Frontal cortex (tissue), 3 donors: ENCODE measurements at regions not wholly inside any gene's neighbourhood (a gene's known extent, or its start where the extent isn't known, plus 50 kb on each side); places are given as distances from the start of the nearest gene placed in this dataset.
"Not testable (repeated sequence)": the region's sequence is repeated elsewhere in the genome, so short reads cannot be mapped to it uniquely, and the experiment has no call there.

Experiments used
- DNase-seq, 2 donors: peaks; one replicate each; pipeline ENCODE4 v3.0.0; 2012; ENCODE audit warnings: low spot score in 2 of 2
- FAIRE-seq: peaks from 2 replicates; lab custom pipeline; 2012; peaks lifted over from hg19 to GRCh38; lab: Jason Lieb, UNC
- donor health status: control.
- donor health status: control.
- donor health status: control.

DNA sequence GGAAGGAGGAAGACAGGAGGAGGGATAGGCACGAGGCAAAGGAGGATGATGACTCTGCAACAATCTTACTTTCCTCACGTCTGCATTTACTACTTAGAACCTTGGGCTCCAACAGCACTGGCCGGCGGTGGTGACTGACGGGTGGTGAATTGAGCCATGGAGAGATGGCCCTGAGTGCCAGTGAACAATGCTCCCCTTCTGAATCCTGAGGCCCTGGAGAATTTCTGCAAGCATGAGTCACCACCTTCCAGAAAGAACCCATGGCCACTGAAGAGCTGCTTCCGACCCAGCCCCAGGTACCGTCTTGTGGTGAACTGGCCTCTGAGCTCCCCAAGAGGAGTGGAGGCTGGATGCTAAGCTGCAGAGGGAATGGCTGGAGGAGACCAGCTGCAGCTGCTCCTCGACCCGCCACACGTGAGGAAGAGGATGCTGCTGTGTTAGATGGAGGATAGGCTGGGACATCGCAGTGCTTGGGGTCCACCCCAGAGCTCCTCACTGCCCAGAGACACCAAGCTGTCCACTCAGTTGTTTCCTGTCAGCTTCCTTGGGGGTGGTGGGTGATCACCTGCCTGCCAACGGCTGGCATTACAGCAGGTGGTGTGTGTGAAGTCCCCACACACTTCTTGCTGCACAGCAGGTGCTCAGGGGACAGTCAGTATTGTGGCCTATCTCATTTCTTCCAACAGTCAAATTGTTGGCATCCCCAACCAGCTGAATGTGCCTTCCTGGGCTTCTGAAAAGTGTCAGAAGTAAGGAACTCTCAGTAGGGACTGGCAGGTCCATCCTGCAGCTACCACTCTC lies 186.5 kb upstream of the ID2 start:
- FAIRE-seq, result no peak

DNA sequence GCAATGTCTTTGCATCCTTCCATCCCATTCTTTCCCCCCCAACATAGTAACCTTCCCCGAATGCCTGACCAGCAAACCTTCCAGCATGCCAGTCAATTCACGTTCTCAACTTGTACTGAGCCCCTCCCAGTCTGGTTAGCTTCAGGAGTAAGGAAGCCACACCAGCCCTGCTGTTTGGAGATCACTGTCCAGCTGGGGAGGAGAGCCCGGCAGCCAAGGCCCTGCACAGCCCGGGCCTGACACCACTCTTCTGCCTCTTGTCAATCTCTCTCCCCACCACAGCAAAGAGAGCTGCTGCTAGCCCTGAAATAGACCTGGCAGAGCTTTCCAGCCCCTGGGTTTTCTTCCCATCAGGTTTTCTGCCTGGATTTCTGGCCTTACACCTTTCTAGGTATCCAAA lies 185.8 kb upstream of the ID2 start:
- FAIRE-seq (no peak), DNase-seq (no peak)

More for the DNA sequence above, 186.5 kb upstream of the ID2 start:
- no peak for DNase-seq

DNA sequence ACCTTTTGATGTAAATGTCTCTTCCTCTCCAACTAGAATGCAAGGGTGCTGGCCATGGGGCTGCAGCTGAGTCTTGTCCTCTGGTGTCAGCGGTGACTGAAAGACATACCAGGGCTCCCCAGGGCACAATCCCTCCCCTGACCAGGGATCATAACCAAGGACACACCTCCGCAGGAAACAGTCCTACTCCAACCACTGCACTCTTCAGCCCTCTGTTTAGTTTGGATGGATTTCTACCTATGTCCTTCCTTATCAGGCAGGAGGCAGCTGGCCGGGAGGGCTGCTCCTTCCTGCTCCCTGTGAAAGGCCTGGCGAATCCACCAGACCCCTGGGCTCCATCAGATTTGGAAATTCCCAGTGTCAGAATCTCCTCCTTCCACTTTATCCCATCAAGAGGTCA lies 185.2 kb upstream of the ID2 start:
- FAIRE-seq, result no peak

DNA sequence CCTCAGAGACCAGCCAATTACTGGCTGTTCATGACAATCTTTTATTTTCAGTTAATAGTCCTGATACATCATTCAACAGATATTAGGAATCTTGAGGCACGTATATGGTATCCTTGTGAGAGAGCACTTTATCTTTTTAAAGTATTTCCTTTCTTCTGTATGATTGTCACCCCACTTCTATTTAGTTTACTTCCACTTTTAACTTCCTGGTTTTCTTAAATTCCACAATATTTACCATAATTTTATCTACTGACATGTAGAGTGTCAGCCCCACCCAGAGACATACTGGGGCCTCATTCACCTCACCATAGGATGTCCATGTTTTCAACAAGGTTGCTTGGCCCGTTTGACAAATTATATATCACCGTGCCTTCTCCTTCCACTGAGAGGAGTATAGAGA lies 182.9 kb upstream of the ID2 start:
- DNase-seq, result no peak
- no peak for FAIRE-seq

More for the DNA sequence above, 185.2 kb upstream of the ID2 start:
- no peak for DNase-seq

DNA sequence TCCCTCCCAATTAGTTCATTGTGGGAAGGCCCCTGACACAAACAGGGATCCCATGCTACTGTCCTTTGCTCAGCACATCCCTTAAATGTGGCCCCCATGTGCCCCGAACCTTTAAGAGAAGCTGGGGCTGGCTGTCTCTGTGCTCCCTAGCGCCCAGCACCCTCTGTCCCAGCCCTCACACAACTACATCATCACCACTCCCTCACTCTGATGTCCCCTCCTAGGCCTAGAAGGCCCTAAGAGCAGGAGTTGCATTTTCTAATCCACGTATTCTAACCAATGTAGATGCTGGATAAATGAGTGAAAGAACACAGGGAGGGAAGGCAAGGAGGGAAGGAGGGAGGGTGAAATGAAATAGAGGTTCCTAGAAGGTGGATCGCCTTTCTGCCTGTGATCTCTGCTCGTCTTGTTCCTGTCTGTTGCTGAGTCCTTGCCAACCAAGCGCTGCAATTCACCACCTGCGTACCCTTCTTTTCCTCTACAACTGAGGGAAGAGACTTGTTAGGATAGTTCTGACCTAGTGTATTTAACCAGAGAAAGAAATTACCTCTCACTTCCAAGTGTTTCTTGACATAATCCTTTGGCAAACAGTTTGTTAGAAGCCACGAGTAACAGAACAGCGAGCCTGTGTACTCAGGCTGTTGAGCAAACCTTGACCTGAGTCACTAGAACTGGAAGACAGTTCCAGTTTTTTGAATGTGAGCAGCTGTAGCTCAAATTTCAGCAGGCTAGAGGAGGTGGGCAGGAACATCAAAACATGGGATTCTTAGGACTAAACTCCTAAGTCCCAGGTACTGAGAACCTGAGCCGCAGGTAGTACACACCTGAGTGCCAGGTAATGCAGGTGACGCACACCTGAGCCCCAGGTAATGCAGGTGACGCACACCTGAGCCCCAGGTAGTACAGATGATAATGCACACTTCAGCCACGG lies 181.5 kb upstream of the ID2 start:
- no peak for FAIRE-seq
- no peak for DNase-seq

DNA sequence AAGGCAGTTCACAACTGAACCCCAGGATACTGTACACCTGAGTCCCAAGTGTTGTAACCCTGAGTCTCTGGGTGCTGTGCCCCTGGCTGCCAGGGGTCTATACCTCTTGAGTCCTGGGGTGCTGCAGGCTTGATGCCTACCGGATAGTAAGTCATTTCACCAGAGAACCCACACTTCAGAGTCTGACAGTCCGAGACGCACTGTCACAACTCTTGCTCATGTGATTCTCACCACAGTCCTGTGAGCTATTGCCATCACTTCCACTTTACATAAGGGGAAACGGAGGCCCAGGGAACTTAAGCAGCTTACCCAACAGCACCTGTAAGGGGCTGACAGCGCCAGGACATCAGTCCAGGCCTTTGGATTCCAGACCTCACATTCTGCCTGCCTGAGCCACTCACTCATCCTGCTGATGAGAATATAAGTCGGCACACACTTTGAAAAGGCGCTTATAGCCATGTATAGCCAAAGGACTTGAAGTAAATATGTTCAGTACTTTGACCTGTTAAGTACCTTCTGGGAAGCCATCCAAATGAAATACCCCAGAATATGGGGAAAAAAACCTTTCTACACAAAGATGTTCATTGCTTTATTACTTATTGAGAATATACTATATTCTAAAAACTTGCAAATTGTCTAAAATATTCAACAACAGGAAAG lies 180.7 kb upstream of the ID2 start:
- no peak for DNase-seq
- no peak for FAIRE-seq

DNA sequence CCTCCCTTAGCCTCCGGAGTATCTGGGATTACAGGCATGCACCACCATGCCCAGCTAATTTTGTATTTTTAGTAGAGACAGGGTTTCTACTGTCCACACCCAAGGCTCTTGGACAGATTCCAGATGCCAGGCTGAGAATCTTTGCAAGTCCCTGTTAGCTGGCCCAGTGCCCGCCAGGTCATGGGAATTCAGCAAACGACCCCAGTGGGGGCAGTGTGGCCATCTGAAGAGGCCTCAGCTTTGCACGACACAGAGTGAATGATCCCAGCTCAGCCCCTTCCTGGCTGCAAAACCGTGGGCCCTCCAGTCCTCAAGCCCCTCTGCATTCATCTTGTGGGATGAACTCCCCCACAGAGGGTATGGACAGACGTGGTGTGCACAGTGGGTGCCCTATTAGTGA lies 179.5 kb upstream of the ID2 start:
- FAIRE-seq, result no peak
- no peak for DNase-seq

DNA sequence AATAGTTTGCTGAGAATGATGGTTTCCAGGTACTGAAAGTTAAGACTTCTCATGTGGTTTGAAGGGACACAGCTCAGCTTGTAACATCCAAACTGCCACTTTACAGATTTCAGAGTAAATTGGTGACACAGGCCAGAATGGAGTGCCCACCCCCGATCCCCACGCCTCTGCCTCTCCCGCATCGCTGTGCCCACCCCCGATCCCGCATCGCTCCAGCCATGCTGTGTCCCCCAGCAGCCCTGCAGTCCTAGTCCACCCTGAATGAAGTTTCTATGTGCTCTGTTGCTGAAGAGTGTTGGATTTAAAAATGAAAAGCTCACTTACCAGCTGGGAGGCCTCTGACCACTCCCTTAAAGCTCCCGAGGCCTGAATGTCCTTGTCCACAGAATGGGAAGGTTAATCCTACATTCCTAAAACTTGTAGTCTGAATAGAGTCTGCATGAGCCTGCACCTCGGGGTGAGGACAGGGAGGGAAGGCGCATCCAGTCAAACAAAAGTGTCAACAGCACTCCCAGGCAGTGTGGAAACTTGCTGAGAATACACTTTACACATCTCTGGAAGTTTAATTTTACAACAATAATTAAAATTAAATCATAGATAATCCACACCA lies 176.4 kb upstream of the ID2 start:
- DNase-seq, result no peak
- FAIRE-seq, result no peak

DNA sequence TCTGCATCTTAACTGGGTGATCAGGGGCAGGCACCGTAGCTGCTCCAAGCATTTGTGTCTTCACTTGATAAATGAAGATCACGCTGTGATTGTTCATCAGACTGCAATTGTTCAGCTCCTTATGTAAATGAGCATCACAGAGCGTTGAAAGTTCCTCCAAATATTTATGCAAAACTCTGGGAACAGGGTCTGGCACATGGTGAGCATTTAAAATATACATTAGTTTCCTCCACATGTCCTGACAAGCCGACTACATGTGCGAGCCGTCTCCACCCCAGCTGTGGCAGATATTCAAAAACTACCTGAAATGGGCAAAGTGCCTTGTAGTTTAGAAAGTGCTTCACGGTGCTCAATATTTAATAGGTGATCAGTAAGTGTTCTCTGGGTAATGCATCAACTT lies 175.1 kb upstream of the ID2 start:
- no peak for FAIRE-seq

DNA sequence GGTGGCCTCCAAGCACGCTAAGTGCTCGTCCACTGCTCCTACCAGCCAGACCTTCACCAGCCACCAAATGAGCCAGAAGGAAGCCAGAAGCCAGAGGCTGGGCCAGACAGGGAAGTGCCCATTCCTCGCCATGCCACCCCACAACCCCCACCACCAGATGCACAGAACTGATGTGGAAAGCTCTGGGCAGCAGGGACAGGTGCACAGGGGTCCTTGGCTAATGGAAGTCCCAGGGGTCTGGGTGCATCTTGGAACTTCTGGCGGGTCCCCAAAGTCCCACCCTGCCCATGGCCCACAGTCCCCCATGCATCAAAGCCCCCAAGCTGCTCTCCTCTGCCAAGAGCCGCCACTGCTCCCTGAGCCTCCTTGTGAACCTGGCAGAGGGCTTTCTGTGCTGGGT lies 173.1 kb upstream of the ID2 start:
- DNase-seq, result no peak
- FAIRE-seq, result no peak

More for the DNA sequence above, 175.1 kb upstream of the ID2 start:
- DNase-seq, result no peak

DNA sequence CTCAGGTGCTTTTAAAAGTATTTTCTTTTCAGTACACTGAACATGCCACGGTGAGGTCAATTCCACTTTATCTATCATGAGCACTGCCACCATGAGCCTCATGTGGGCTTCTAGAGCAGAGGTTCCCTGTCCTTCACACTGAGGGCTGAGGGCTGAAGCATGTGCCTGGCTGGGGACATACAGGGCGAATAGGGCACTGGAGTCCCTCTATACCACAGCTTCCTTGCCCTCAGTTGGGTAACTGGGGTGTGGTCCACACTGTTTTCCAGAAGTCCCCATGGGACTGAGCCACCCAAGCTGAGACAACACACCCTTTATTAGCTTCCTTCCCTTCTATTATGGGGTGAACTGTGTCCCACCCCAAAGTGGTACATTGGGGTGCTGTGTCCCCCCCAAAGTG lies 172.2 kb upstream of the ID2 start:
- no peak for DNase-seq
- no peak for FAIRE-seq

DNA sequence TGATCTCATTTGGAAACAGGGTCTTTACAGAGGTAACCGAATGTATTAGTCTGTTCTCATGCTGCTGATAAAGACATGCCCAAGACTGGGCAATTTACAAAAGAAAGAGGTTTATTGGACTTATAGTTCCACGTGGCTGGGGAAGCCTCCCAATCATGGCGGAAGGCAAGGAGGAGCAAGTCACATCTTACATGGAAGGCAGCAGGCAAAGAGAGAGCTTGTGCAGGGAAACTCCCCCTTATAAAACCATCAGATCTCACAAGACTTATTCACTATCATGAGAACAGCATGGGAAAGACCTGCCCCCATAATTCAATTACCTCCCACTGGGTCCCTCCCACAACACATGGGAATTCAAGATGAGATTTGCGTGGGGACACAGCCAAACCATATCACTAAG lies 171.8 kb upstream of the ID2 start:
- FAIRE-seq, DNase-seq: not testable (repeated sequence)

DNA sequence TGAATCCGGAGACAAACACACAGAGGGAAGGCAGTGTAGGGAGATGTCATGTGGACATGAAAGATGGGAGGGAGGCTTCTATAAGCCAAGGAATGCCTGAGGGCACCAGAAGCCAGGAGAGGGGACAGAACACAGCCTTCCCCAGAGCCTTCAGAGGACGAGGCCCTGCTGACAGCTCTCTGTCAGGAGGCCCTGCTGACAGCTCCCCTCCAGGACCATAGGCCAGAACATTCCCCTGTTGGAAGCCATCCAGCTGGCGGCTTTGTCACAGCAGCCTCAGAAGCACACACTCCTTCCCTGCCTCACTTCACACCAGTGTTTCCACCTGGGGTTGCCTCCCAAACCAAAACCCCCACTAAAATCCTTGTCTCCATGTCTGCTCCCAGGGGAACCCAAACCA lies 171.3 kb upstream of the ID2 start:
- FAIRE-seq (no peak), DNase-seq (no peak)

DNA sequence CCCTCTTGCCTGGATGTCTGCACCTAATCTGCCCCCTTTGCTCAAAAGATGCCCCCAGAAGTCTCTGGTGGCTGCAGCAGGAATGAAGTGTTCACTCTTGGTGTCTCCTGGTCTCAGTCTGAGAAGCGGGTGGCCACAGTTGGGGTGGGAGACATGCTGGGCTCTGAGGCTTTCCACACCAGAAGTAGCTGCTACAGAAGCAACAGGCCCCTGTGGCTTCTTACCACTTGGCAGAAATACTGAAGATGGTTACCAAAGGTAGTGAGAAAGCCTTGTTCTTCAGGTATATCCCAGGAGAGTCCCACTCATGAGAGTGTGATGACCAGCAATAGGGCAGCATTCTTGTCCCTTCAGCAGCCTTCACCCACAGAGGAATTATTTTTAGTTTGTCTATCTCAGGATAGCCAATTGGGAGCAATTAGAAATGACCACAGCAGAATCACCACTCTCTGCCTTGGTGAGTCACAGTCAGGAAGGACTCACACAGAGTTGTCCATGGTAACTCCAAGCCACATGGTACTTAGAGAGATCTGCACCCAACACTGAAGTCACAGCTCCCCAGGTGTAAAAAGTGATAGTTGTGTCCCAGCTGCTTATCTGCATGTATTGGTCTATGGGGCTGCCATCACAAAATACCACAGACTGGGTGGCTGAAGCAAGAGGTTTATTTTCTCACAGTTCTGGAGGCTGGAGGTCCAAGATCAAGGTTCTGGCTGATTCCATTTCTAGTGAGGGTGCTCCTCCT lies 169.8 kb upstream of the ID2 start:
- no peak for FAIRE-seq

DNA sequence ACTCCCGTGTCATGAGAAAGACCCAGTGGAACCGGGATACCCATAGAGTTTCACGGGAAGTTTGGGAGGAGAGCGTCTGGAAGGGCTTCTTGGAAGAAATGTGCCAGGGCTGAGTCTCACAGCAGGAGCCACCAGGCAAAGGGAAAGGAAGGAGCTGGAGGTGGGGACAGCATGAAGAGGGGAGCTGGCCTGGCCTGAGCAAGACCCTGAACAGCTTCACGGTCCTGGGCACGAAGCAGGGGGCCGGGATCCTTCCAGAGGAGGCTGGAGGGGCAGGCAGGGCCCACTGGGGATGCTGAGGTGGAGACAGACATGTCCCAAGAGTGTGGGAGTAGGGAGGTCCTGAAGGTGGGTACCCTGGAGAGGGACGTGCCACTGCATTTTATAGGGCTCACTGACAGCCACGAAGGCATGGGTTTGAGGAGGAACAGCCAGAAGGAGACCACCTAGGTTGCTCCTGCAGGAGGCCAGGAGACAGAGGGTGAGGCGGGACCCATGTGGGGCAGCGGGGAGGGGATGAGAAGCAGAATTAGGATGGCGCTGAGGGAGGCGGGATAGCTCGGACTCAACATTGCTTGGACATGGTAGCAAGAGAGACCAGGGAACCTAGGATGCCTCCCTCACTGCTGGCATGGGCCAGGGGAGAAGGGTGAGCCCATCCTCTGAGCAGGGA lies 168.1 kb upstream of the ID2 start:
- DNase-seq (no peak), FAIRE-seq (no peak)

More for the DNA sequence above, 169.8 kb upstream of the ID2 start:
- DNase-seq, result no peak

DNA sequence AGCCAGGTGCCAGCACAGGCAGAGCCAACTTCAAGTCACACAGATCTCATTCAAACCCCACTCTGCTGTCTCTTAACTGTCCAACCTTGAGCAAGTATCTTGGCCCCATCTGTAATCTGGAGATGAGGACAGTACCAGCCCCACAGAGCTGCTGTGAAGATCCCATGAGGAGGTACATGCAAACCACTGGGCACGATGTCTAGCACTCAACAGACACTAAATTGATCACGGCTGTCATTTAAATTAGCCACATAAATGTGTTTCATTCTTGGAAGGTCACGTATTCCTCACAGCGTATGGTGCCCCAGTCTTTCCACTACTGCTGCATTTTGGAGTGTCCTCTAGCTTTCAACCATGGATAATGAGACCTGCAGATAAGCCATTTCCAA lies 167.6 kb upstream of the ID2 start:
- FAIRE-seq (no peak), DNase-seq (no peak)

DNA sequence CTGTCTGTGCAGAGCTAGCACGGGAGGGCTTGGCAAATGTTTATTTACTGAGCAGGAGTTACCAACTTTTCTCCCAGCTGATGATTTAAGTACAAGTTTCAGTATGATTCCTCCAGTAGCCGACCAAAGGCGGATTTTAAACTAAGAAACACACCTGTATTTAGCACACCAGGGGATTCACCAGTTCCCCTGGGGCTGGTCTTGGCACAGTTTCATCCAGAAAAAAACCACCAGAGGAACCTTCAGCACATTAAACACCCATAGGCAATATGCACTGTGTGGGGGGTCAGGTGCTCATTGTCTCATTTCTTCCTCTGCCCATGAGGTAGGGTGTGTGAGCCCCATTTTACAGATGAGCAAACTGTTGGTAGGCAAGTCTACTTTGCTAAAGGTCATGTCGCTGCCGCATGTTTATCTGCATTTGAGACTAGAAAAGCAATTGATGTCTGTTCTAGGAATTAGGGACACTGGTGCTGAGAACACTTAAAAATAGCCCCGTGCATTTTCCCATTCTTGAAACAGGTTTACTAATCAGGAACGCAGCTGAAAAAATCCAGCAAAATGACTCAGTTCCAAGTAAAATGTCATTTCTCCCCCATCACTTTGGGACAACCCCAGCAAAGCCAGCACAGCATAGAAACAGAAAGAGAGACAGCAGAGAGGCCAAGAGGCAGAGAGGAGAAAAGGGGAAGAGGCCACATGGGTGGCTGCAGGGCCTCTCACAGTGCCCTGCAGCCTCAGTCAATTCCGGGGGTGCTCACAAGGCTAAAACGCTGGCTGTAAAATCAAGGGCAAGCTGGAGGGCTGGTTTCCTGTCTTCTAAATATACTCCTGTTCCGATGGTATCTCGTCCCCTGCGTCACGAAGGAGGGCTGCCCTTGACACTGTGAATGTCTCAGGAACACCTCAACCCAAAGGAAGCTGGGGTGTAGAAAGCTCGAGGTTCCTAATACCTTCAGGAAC lies 166.8 kb upstream of the ID2 start:
- DNase-seq (no peak), FAIRE-seq (no peak)
